PC-9 (cell line): ENCODE measurements at regions not wholly inside any gene's neighbourhood (a gene's known extent, or its start where the extent isn't known, plus 50 kb on each side); places are given as distances from the start of the nearest gene placed in this dataset.

ENCODE experiments used
- BruUV-seq: library from RNA; stranded (reverse); fragments of 400-500 nt; replicated peaks from 2 replicates; lab custom pipeline; 2021; lab: Mats Ljungman, UMichigan
- CTCF ChIA-PET: fragments of 300-600 bp; sonication (Branson Sonifier 250); formaldehyde crosslinking; loops from one replicate; lab custom pipeline; 2022; ENCODE audit warnings: antibody characterized with exemption; lab: Charles Lee
- POLR2A ChIA-PET: fragments of 300-600 bp; sonication (Branson Sonifier 250); formaldehyde crosslinking; loops from one replicate; lab custom pipeline; 2022; ENCODE audit warnings: antibody characterized with exemption; ENCODE audit not compliant: unreplicated experiment; lab: Charles Lee
- DNase-seq, 2 experiments: peaks; one replicate each; pipeline versions ENCODE4 v3.0.0 to v3.0.0-alpha.2; 2015 to 2022; ENCODE audit warnings: mixed read lengths in 1 of 2
- H2AFZ ChIP-seq: fragments of 200-600 bp; sonication (generic); 2 replicates; pipeline ENCODE4 v1.8.1; 2017; ENCODE audit warnings: antibody characterized with exemption
- H3F3A ChIP-seq: fragments of 200-600 bp; sonication (generic); 2 replicates; pipeline ENCODE4 v1.8.1; 2017; ENCODE audit warnings: antibody characterized with exemption, mild to moderate bottlenecking, low read depth; ENCODE audit not compliant: insufficient read depth
- H3K27ac ChIP-seq: fragments of 200-600 bp; sonication (generic); 2 replicates; pipeline ENCODE4 v1.6.1; 2016; ENCODE audit warnings: mixed run types
- H3K27me3 ChIP-seq: fragments of 200-600 bp; sonication (generic); 2 replicates; pipeline ENCODE4 v1.6.1; 2016; ENCODE audit warnings: low read depth, mixed run types; ENCODE audit not compliant: insufficient read depth
- H3K36me3 ChIP-seq: fragments of 200-600 bp; sonication (generic); 2 replicates; pipeline ENCODE4 v1.6.1; 2016; ENCODE audit warnings: low read depth, mixed run types
- H3K4me1 ChIP-seq: fragments of 200-600 bp; sonication (generic); replicated peaks from 2 replicates; pipeline ENCODE4 v1.6.1; 2016; ENCODE audit warnings: mixed run types; ENCODE audit not compliant: insufficient read depth
- H3K4me2 ChIP-seq: fragments of 200-600 bp; sonication (generic); 2 replicates; pipeline ENCODE4 v1.6.1; 2017; ENCODE audit warnings: mixed run types
- H3K4me3 ChIP-seq: fragments of 200-600 bp; sonication (generic); 2 replicates; pipeline ENCODE4 v1.6.1; 2016; ENCODE audit warnings: mixed run types
- H3K79me2 ChIP-seq: fragments of 200-600 bp; sonication (generic); 2 replicates; pipeline ENCODE4 v1.6.1; 2017; ENCODE audit warnings: low read depth, mixed run types
- H3K9me2 ChIP-seq: fragments of 200-600 bp; sonication (generic); 2 replicates; pipeline ENCODE4 v1.8.1; 2017; ENCODE audit warnings: mild to moderate bottlenecking; ENCODE audit not compliant: insufficient read depth
- H3K9me3 ChIP-seq: fragments of 200-600 bp; sonication (generic); 2 replicates; pipeline ENCODE4 v1.8.1; 2016; ENCODE audit warnings: low read depth; ENCODE audit not compliant: insufficient read depth
- H4K20me1 ChIP-seq: fragments of 200-600 bp; sonication (generic); 2 replicates; pipeline ENCODE4 v1.8.1; 2017; ENCODE audit not compliant: insufficient read depth
- CTCF ChIP-seq: fragments of 200-600 bp; sonication (generic); conservative IDR thresholded peaks from 2 replicates; pipeline ENCODE4 v1.6.1; 2017; ENCODE audit warnings: mixed run types, antibody characterized with exemption, mild to moderate bottlenecking, moderate library complexity
- EZH2 ChIP-seq: fragments of 200-600 bp; sonication (generic); IDR thresholded peaks from 2 replicates; pipeline ENCODE4 v1.8.0; 2017; ENCODE audit warnings: antibody characterized with exemption, low read depth
- intact Hi-C: fragments of 100-400 bp; cut with micrococcal nuclease; formaldehyde crosslinking; loops from one replicate; pipeline ENCODE4 v1.10.0; 2022; ENCODE audit not compliant: unreplicated experiment

- intact Hi-C loops = no loop called here
- Histone ChIP-seq H2AFZ (no peak overlapping the region), H3K4me2 (no peak overlapping the region), H3K27ac (no peak overlapping the region), H3K27me3 (peaks cover 83% of the 10 kb centered on the region), H3F3A (peaks cover 7% of the 10 kb centered on the region; the same call in 1 of the 2 replicates), H3K9me2 (no peaks in the 10 kb centered on the region), H3K79me2 (no peaks in the 10 kb centered on the region), H3K4me3 (no peak overlapping the region), H4K20me1 (no peaks in the 10 kb centered on the region), H3K36me3 (no peaks in the 10 kb centered on the region), H3K4me1 (peaks cover 8% of the 10 kb centered on the region), H3K9me3 (no peaks in the 10 kb centered on the region)
- ChIA-PET CTCF (no interaction called here), POLR2A (no interaction called here)
- no peak for DNase-seq
- BruUV-seq = no TSS peak
- TF ChIP-seq CTCF (no peak), EZH2 (no peak)
Measured at GRCh38 chr2:238631491-238632180, 204.9 kb downstream of the ASB1 start.

- H3K79me2 ChIP-seq = no peaks in the 10 kb centered on the region
- no peak overlapping the region for H3K4me3 ChIP-seq
- no peaks in the 10 kb centered on the region for H3K36me3 ChIP-seq
- H3K4me1 ChIP-seq = peaks cover 15% of the 10 kb centered on the region
- ChIA-PET POLR2A (no interaction called here), CTCF (no interaction called here)
- no peaks in the 10 kb centered on the region for H4K20me1 ChIP-seq
- no peak overlapping the region for H3K4me2 ChIP-seq
- intact Hi-C loops = no loop called here
- DNase-seq = no peak
- no peak for TF ChIP-seq EZH2
- no peak for TF ChIP-seq CTCF
- H3K27ac ChIP-seq = no peak overlapping the region
- H3K9me2 ChIP-seq = no peaks in the 10 kb centered on the region
- H3K9me3 ChIP-seq = no peaks in the 10 kb centered on the region
- H2AFZ ChIP-seq = no peak overlapping the region
- H3K27me3 ChIP-seq = peaks cover 91% of the 10 kb centered on the region
- no TSS peak for BruUV-seq
- peaks cover 9% of the 10 kb centered on the region; the same call in 1 of the 2 replicates for H3F3A ChIP-seq
Measured at GRCh38 chr2:238632181-238633060, 205.7 kb downstream of the ASB1 start.

- H3F3A ChIP-seq = peaks cover 9% of the 10 kb centered on the region; the same call in 1 of the 2 replicates
- H3K9me3 ChIP-seq = no peaks in the 10 kb centered on the region
- no peak overlapping the region for H2AFZ ChIP-seq
- peaks cover 15% of the 10 kb centered on the region for H3K4me1 ChIP-seq
- POLR2A ChIA-PET = no interaction called here
- no peaks in the 10 kb centered on the region for H3K9me2 ChIP-seq
- H3K4me3 ChIP-seq = no peak overlapping the region
- no peaks in the 10 kb centered on the region for H4K20me1 ChIP-seq
- no peak for DNase-seq
- intact Hi-C loops = no loop called here
- TF ChIP-seq EZH2 (no peak), CTCF (no peak)
- no TSS peak for BruUV-seq
- peaks cover 91% of the 10 kb centered on the region for H3K27me3 ChIP-seq
- H3K27ac ChIP-seq = no peak overlapping the region
- no peaks in the 10 kb centered on the region for H3K36me3 ChIP-seq
- H3K79me2 ChIP-seq = no peaks in the 10 kb centered on the region
- H3K4me2 ChIP-seq = no peak overlapping the region
- CTCF ChIA-PET = no interaction called here
Measured at GRCh38 chr2:238633426-238634328, 206.9 kb downstream of the ASB1 start.
